IMR-90 (cell line): ENCODE measurements at regions not wholly inside any gene's neighbourhood (a gene's known extent, or its start where the extent isn't known, plus 50 kb on each side); places are given as distances from the start of the nearest gene placed in this dataset.

Source experiments
- ATAC-seq: fragments of 200-7000 bp; cut with Tn5 transposase; 2 replicates; pipeline ENCODE4 v1.9.1; 2020; ENCODE audit warnings: low read depth, mild to moderate bottlenecking, moderate library complexity
- BruUV-seq: library from RNA; stranded (reverse); fragments of 400-500 nt; replicated peaks from 2 replicates; lab custom pipeline; 2021; lab: Mats Ljungman, UMichigan
- CTCF ChIA-PET: fragments of 300-600 bp; formaldehyde crosslinking; extraction: SDS; loops from one replicate; lab custom pipeline; 2021; ENCODE audit warnings: antibody characterized with exemption; lab: Yijun Ruan, JAX
- POLR2A ChIA-PET: fragments of 300-600 bp; sonication (Branson Sonifier 250); formaldehyde crosslinking; loops from one replicate; lab custom pipeline; 2022; ENCODE audit warnings: antibody characterized with exemption; ENCODE audit not compliant: unreplicated experiment; lab: Charles Lee
- DNase-seq: peaks from one replicate; pipeline ENCODE4 v3.0.0; 2013
- H2AFZ ChIP-seq: replicated peaks from 2 replicates; pipeline ENCODE3; 2013; ENCODE audit warnings: low read length, mild to moderate bottlenecking; ENCODE audit not compliant: poor library complexity
- H2AK5ac ChIP-seq: 2 replicates; pipeline ENCODE4 v1.6.1; 2013; ENCODE audit warnings: low read depth, low read length, inconsistent platforms
- H2AK9ac ChIP-seq: replicated peaks from 2 replicates; pipeline ENCODE3; 2013; ENCODE audit warnings: mild to moderate bottlenecking, low read depth, low read length, moderate library complexity; ENCODE audit not compliant: poor library complexity
- H2BK120ac ChIP-seq: 2 replicates; pipeline ENCODE4 v1.6.1; 2013; ENCODE audit warnings: low read depth, low read length, inconsistent platforms
- H2BK15ac ChIP-seq: 3 replicates; pipeline ENCODE4 v1.6.1; 2013; ENCODE audit warnings: low read depth, low read length, inconsistent platforms
- H2BK20ac ChIP-seq: 2 replicates; pipeline ENCODE4 v1.6.1; 2013; ENCODE audit warnings: low read depth, mild to moderate bottlenecking, inconsistent platforms, low read length, moderate library complexity
- H2BK5ac ChIP-seq: 2 replicates; pipeline ENCODE4 v1.6.1; 2013; ENCODE audit warnings: mild to moderate bottlenecking, low read depth, low read length, inconsistent platforms; ENCODE audit not compliant: poor library complexity, severe bottlenecking
- H3K14ac ChIP-seq: replicated peaks from 2 replicates; pipeline ENCODE4 v1.6.1; 2013; ENCODE audit warnings: low read depth, low read length, inconsistent platforms
- H3K18ac ChIP-seq: 2 replicates; pipeline ENCODE4 v1.6.1; 2013; ENCODE audit warnings: low read depth, low read length, control low read depth
- H3K23ac ChIP-seq: 2 replicates; pipeline ENCODE4 v1.6.1; 2013; ENCODE audit warnings: low read depth, low read length, inconsistent platforms
- H3K27ac ChIP-seq: 2 replicates; pipeline ENCODE4 v1.5.1; 2013; ENCODE audit warnings: mild to moderate bottlenecking, control low read depth, low read length; ENCODE audit not compliant: insufficient read depth
- H3K27me3 ChIP-seq: 2 replicates; pipeline ENCODE4 v1.6.1; 2013; ENCODE audit warnings: low read length; ENCODE audit not compliant: control insufficient read depth, insufficient read depth
- H3K36me3 ChIP-seq: 2 replicates; pipeline ENCODE4 v1.6.1; 2013; ENCODE audit warnings: low read length, mixed read lengths; ENCODE audit not compliant: control insufficient read depth, insufficient read depth
- H3K4ac ChIP-seq: 2 replicates; pipeline ENCODE4 v1.6.1; 2013; ENCODE audit warnings: low read depth, low read length, inconsistent platforms
- H3K4me1 ChIP-seq: 2 replicates; pipeline ENCODE4 v1.6.1; 2013; ENCODE audit warnings: low read length, mixed read lengths; ENCODE audit not compliant: control insufficient read depth, insufficient read depth
- H3K4me2 ChIP-seq: 2 replicates; pipeline ENCODE4 v1.6.1; 2013; ENCODE audit warnings: low read depth, mild to moderate bottlenecking, control low read depth, low read length, moderate library complexity
- H3K4me3 ChIP-seq: 2 replicates; pipeline ENCODE4 v1.5.1; 2013; ENCODE audit warnings: low read depth, mild to moderate bottlenecking, control low read depth, low read length, moderate library complexity; ENCODE audit not compliant: insufficient read depth
- H3K56ac ChIP-seq: 2 replicates; pipeline ENCODE4 v1.6.1; 2013; ENCODE audit warnings: low read length, inconsistent platforms; ENCODE audit not compliant: insufficient read depth; ENCODE audit errors: extremely low read depth
- H3K79me1 ChIP-seq, 2 experiments: 2 replicates each; pipeline ENCODE4 v1.6.1; 2013; ENCODE audit warnings: low read length in 2 of 2, inconsistent platforms in 1 of 2, low read depth in 1 of 2
- H3K9ac ChIP-seq: 2 replicates; pipeline ENCODE4 v1.6.1; 2013; ENCODE audit warnings: low read depth, low read length, control low read depth
- H3K9me1 ChIP-seq: 2 replicates; pipeline ENCODE4 v1.6.1; 2013; ENCODE audit warnings: low read length, inconsistent platforms; ENCODE audit not compliant: insufficient read depth
- H3K9me3 ChIP-seq: 2 replicates; pipeline ENCODE4 v1.6.1; 2013; ENCODE audit warnings: low read length; ENCODE audit not compliant: control insufficient read depth, insufficient read depth
- H4K20me1 ChIP-seq: 2 replicates; pipeline ENCODE4 v1.6.1; 2013; ENCODE audit warnings: low read length, inconsistent platforms; ENCODE audit not compliant: insufficient read depth
- H4K5ac ChIP-seq: 2 replicates; pipeline ENCODE4 v1.6.1; 2013; ENCODE audit warnings: mild to moderate bottlenecking, low read depth, low read length, control low read depth
- H4K8ac ChIP-seq, 2 experiments: 2 replicates each; pipeline ENCODE4 v1.6.1; 2013; ENCODE audit warnings: low read depth in 2 of 2, low read length in 2 of 2, control low read depth in 1 of 2, inconsistent platforms in 1 of 2
- H4K91ac ChIP-seq: 2 replicates; pipeline ENCODE4 v1.6.1; 2013; ENCODE audit warnings: low read depth, low read length, inconsistent platforms; ENCODE audit not compliant: insufficient read depth
- CTCF ChIP-seq: conservative IDR thresholded peaks from 2 replicates; pipeline ENCODE4 v1.5.1; 2012; ENCODE audit warnings: mild to moderate bottlenecking, low read depth, low read length, improper control_type of control experiment
- FOS ChIP-seq: fragments of 150-350 bp; IDR thresholded peaks from 2 replicates; pipeline ENCODE4 v1.6.1; 2016; ENCODE audit warnings: low read depth, low read length
- MXI1 ChIP-seq: IDR thresholded peaks from 2 replicates; pipeline ENCODE4 v1.6.1; 2012; ENCODE audit warnings: low read depth, mild to moderate bottlenecking, low read length, moderate library complexity, borderline replicate concordance
- POLR2A ChIP-seq: IDR thresholded peaks from 2 replicates; pipeline ENCODE4 v1.6.1; 2012; ENCODE audit warnings: mild to moderate bottlenecking, low read depth, low read length
- SMC3 ChIP-seq: fragments of 150-350 bp; IDR thresholded peaks from 2 replicates; pipeline ENCODE4 v1.6.1; 2016; ENCODE audit warnings: low read depth, mild to moderate bottlenecking, antibody characterized with exemption, low read length, moderate library complexity
- USF2 ChIP-seq: fragments of 150-350 bp; IDR thresholded peaks from 2 replicates; pipeline ENCODE4 v1.6.1; 2017; ENCODE audit warnings: mild to moderate bottlenecking, antibody characterized with exemption, low read length, low read depth
- WGBS, 2 experiments: methylation state at CpG; one replicate each; pipeline versions ENCODE4 v1.1.5 to v1.1.7; 2013; ENCODE audit warnings: missing lambda C conversion rate in 2 of 2; ENCODE audit not compliant: insufficient read length in 1 of 2; ENCODE audit errors: extremely low coverage in 2 of 2; 5-methylcytosine and 5-hydroxymethylcytosine counted together
- dilution Hi-C: fragments of 300-500 bp; cut with HindIII; formaldehyde crosslinking; loops from one replicate; pipeline ENCODE4 v1.14.3; 2018; ENCODE audit warnings: low sequenced_read_pairs; ENCODE audit not compliant: unreplicated experiment
- in situ Hi-C: fragments of 300-500 bp; cut with MboI; formaldehyde crosslinking; loops from 3 replicates; pipeline ENCODE4 v1.14.3; 2019; ENCODE audit warnings: low sequenced_read_pairs, inconsistent platforms, mixed read lengths
- intact Hi-C: fragments of 100-400 bp; cut with micrococcal nuclease; formaldehyde crosslinking; loops from 2 replicates; pipeline ENCODE4 v1.10.0; 2022

- H3K9me1 ChIP-seq: no peaks in the 10 kb centered on the region
- no peak overlapping the region for H3K18ac ChIP-seq
- no peak overlapping the region for H3K14ac ChIP-seq
- no peak overlapping the region for H2BK5ac ChIP-seq
- H4K5ac ChIP-seq: no peak overlapping the region
- H3K9ac ChIP-seq: no peak overlapping the region
- no peak overlapping the region for H2BK120ac ChIP-seq
- DNase-seq (no peak), ATAC-seq (no peak)
- no peak overlapping the region for H3K4ac ChIP-seq
- no peaks in the 10 kb centered on the region for H3K9me3 ChIP-seq
- H3K36me3 ChIP-seq: no peaks in the 10 kb centered on the region
- CTCF ChIA-PET: no interaction called here
- no peak overlapping the region for H3K23ac ChIP-seq
- no peak overlapping the region for H2AK5ac ChIP-seq
- no peak overlapping the region for H3K56ac ChIP-seq
- H3K4me2 ChIP-seq: no peak overlapping the region
- H4K91ac ChIP-seq: no peak overlapping the region
- in situ Hi-C loops: no loop called here
- no peak overlapping the region for H2BK20ac ChIP-seq
- H3K27me3 ChIP-seq: no peaks in the 10 kb centered on the region
- no peak overlapping the region for H3K4me3 ChIP-seq
- no peaks in the 10 kb centered on the region for H4K20me1 ChIP-seq
- H4K8ac ChIP-seq: no peak overlapping the region
- H3K27ac ChIP-seq: no peak overlapping the region
- H2AFZ ChIP-seq: no peak overlapping the region
- dilution Hi-C loops: no loop called here
- H3K4me1 ChIP-seq: no peaks in the 10 kb centered on the region
- no TSS peak for BruUV-seq
- POLR2A ChIA-PET: no interaction called here
- WGBS, 2 experiments: 75% methylated on average over 7 of the region's 15 CpGs; no CpG with 5 or more reads in 1 of the 2 experiments
- intact Hi-C loops: no loop called here
- no peak for TF ChIP-seq MXI1
- no peak for TF ChIP-seq USF2
- TF ChIP-seq FOS: no peak
- no peak for TF ChIP-seq SMC3
- TF ChIP-seq POLR2A: no peak
- TF ChIP-seq CTCF: no peak
- H2BK15ac ChIP-seq: no peak overlapping the region
- no peaks in the 10 kb centered on the region for H3K79me1 ChIP-seq
- no peak overlapping the region for H2AK9ac ChIP-seq
Measured at GRCh38 chr14:96698960-96699539, 98.1 kb upstream of the VRK1 start.
